T-helper 2 cell treated with Interferon-gamma antibody and Interleukin-4, amounts not matched to agents 100 ng/mL and 5 ng/mL, for 36 hours (primary cell): ENCODE measurements at regions not wholly inside any gene's neighbourhood (a gene's known extent, or its start where the extent isn't known, plus 50 kb on each side); places are given as distances from the start of the nearest gene placed in this dataset.

ENCODE experiments used
- intact Hi-C: fragments of 100-400 bp; cut with micrococcal nuclease; formaldehyde crosslinking; loops from one replicate; pipeline ENCODE4 v1.15.1; 2023

DNA sequence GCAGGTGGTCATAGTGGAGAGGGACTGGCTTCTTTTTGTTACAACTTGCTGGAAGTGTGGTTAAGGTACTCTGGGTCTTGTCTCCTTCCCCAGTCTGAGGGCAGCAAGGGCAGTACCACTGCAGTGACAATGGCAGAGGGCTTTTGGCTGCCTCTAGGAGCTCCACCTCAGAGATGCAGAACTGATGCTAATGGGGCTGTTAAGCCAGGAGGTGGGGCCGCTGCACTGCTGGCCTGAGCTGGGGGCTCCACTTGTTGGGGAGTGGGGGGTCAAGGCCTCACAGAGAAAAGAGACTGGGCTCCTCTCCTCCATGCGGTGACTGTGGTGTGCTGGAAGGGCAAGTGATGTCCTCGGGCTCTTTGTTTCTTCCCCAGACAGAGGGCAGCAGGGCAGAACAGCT is 135.7 kb downstream of the DSEL start:
- intact Hi-C loops, result no loop called here

DNA sequence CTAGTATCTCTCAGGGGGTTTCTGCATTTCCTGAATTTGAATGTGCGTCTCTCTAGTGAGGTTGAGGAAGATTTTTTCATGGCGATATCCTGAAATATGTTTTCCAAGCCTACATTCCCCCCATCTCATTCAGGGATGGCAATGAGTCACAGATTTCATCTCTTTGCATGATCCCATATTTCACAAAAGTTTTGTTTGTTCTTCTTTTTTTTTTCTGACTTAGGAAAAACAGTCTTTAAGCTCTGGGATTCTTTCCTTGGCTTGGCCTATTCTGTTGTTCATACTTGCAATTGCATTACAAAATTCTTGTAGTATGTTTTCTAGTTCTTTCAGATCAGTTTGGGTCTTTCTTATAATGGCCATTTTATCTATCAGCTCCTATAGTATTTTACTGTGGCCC is 136.5 kb downstream of the DSEL start:
- intact Hi-C loops, result no loop called here

GRCh38 chr18:67376372-67376771 is 140.1 kb downstream of the DSEL start:
- intact Hi-C loops, result no loop called here

DNA sequence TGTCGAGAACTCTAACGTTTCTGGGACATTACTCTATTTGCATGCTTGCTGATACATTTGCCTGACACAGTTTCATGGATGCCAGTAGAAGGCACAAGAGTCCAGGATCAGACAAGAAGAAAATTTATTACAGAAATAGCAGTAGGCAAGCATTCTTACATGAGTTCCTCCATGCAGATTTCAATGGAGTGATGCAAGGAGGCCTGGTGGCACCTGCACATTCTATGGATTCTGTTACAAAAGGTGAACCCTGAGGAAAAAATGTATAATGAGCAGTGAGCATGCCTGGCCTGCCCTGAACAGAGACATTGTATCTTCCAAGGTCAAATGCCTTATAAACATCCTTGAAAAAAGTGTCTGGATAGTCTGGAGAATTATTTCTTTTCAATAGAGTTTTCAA is 142.9 kb downstream of the DSEL start:
- intact Hi-C loops, result no loop called here

DNA sequence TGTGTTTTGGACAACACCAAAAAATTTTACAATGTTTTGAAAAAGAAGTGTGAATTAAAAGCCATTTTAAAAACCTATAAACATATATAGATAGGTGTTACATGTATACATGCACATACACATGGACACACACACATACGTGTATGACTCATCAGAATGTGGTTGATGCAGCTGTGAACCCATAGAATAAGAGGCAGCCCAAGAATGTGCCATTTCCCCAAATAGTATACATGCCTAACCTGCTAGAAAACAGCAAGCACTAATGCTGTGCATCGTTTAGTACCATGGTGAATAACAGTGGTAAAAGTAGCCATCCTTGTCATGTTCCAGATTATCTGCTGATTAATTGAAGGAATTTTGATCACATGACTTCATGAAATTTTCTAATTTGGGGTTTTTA is 149.0 kb downstream of the DSEL start:
- intact Hi-C loops, result no loop called here

GRCh38 chr18:67363694-67364093 is 152.8 kb downstream of the DSEL start:
- intact Hi-C loops, result no loop called here

GRCh38 chr18:67362906-67363305 is 153.6 kb downstream of the DSEL start:
- intact Hi-C loops, result no loop called here

DNA sequence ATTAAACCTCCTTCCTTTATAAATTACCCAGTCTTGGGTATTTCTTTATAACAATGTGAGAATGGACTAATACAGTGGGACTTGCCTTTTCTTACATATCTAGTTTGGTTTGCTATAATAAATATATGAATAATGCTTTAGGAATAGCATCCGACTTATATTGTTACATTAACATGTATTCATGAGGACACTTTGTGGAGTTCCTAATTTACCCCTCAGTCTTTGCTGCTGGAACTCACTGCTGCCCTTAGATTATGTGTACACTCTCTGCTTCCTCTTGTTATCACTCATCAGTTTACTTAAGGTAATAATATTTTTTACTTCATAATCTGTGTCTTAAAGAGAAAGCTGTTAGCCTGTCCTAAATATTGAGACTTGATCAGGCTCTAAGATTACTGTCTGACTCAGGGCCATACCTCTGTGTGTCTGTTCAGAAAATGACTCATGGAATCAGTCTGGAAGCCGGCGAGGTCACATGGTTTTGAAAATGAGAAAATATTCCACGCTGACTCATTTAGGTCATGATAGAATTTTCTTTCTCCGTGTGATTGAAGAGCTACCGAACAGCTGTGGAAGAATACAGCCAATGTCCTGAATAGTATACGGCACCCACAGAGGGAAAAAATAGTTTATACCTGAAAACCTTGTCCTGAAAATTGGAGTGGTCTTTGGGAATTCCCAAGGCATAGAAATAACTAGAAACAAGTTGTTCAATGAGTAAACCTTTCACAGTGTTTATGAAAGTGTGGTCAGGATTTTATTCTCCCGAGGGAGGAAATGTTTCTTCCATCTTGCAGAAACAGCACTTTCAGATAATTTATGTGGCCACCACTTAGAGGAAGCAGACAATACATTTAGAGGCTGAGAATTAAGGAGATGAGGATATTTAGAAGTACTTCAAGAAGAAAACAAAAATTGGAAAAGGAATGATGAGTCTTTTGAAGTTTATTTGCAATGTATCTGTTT is 156.4 kb downstream of the DSEL start:
- intact Hi-C loops, result no loop called here

GRCh38 chr18:67358947-67359346 is 157.6 kb downstream of the DSEL start:
- intact Hi-C loops, result no loop called here

DNA sequence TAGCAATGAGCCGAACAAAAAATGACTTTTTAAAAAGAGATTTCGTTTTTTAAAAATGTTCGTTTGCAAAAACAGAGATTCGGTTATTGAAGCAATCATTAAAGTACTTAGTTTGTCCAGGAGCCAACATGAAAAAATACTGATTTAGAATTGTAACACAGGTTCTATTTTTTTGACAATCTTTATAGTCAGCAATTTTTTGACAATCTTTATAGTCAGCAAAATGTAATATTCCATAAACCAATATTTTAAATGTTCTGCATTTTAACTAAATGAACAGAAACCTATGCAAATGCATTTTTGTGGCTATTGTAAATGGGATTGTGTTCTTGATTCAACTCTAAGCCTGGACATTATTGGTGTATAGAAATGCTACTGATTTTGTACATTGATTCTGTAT is 161.8 kb downstream of the DSEL start:
- intact Hi-C loops, result no loop called here

DNA sequence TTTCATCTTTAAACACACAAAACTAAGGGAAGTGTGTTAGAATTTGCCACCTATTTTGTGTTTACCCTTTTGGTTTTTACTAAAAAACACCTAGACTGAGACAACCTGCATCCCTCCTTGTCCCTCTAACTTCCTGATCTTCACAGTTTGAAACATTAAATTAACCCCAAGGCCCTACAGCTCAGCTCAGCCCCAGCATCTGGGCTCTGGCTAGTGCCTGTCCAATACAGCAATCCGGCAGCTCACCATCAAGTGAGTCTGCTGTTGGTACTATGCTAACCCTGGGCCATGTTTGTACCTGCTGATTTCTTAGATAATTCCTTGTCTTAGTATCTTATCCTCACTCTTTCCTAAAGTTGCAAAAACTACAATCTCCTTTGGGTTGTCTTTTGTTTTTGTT is 162.4 kb downstream of the DSEL start:
- intact Hi-C loops, result no loop called here

DNA sequence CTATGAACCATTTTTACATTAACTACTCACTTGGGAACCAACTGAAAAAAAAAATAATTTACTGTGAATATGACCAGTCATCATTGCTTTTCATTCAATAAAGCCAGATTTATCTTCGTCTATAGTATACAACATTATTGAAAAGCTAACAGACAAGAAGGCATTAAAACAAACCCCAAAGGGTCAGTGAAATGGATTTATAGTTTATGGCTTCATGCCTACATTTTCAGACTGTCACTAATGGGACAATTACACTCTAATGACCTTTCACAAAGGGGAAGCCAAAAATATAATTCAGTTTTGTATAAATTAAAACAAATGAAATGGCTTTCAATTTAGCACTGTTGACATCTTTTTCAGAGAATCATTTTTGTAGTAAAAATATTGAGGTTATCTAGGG is 169.1 kb downstream of the DSEL start:
- intact Hi-C loops, result no loop called here

DNA sequence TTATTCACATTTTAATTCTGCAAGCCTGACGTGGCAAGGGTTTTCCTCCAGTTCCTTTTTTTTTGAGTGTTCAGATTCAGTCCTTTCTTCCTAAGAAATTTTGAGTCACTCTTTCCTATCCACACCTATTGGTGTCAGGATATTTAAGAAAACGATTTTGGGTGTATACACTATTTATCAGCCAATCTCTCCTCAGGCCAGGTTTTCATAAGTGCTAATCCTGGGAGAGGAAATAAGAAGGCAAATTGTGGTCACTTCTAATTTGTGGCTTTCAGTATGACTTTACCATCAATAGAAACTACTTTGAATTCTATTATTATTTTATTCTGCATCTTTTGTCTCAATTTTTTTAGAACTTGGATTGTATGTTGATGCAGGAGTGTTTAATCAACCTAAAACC is 174.4 kb downstream of the DSEL start:
- intact Hi-C loops, result no loop called here

DNA sequence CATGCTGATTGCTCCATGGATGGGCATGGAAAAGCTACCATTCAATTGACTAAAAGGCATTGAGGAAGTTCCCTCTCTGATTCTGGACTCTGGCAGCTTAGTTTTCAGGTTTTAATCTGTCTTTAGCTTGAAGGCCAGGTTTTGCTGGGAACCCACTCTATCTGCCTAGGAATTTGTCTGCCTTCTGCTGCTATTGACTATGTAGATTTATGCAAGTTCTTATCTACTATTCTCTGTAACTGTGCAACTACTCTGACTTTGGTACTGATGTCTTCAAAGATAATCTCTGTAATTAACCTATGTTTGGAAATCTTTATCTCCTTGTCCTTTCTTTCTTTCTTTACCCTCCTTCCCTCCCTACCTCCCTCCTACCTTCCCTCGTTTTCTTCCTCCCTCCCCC is 178.8 kb downstream of the DSEL start:
- intact Hi-C loops, result no loop called here

DNA sequence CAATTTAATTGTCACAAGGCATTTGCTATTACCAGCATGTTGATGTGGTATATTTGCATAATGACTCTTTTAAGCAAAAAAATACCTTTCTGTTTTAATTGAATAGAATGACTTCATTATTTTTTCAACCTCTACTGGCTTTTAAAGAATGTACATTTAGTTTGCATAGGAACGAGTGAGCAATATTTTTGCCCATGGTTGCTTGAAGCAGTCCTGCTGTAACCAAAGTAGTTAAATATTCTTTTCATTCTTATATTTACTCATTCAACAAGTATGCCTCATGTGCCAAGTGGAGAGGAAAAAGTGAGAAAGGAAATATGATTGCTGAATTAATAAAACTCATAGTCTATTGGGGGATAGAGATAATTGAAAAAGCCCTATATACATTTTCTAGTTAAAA is 184.7 kb downstream of the DSEL start:
- intact Hi-C loops, result no loop called here

GRCh38 chr18:67319109-67319508 is 197.4 kb downstream of the DSEL start:
- intact Hi-C loops, result no loop called here

- intact Hi-C loops, result no loop called here
Observed at GRCh38 chr18:67318651-67319050, 197.9 kb downstream of the DSEL start.

DNA sequence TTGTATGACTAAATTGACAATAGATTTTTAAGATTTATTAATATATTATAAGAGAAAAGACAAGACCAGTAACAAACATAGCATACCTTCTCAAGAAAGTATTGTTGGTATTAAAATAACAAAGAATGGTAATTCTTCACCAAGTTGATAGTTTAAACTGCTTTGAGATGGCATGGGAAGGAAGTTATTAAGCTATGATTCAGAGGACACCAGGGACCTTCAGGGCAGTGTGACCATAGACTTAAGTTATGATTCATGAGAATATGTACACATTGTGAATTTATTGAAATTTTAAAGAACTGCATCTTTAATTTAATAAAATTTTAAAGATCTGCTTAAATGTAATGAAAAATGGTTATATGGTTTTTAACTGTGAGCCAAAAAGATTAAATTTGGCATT is 205.7 kb downstream of the DSEL start:
- intact Hi-C loops, result no loop called here

DNA sequence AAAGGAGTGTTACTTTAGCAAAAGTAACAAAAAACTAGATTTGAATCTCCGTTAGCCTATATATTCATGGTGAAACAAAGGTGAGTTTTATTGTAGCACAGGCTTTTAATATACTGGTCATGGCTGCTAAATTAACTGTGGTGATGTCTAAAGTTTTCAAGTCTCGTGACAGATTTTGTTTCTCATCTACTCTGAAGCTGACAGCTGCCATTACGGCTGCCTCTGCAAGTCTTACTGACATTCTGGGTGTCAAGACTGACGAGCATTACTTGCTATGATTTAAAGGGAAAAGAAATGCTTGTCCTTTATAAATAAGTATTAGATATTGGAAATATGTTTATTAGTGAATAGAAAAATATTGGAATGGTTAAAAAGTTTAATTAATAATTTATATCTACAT is 207.7 kb downstream of the DSEL start:
- intact Hi-C loops, result loop anchor here (2.0 kb wide), 1 partner anchor 46 kb away; no protein-coding TSS in a partner anchor

GRCh38 chr18:67305466-67305865 is 211.1 kb downstream of the DSEL start:
- intact Hi-C loops, result no loop called here

DNA sequence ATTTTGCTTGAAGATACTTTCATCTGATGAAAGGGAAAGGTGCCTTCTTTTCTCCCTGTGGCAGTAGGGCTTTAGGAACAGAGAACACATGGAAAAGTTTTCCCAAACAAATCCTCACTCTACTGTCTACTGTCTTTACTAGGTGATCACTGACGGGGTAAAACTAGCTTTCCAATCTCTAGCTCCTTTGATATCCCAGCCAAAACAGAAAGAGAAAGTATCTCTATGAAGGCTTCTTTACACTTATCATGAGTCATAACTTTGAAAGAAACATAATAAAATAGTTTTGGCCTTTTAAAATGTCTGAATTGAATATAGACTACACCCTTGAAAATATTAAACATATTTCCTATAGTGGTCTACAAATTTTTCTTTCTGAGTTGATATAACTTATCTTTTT is 214.5 kb downstream of the DSEL start:
- intact Hi-C loops, result no loop called here

- intact Hi-C loops, result no loop called here
Observed at GRCh38 chr18:67301592-67301991, 214.9 kb downstream of the DSEL start.

GRCh38 chr18:67300498-67300897 is 216.0 kb downstream of the DSEL start:
- intact Hi-C loops, result no loop called here
